GM12878 (cell line): ENCODE measurements at regions not wholly inside any gene's neighbourhood (a gene's known extent, or its start where the extent isn't known, plus 50 kb on each side); places are given as distances from the start of the nearest gene placed in this dataset.

Experiments used
- ATAC-seq: fragments of 200-7000 bp; cut with Tn5 transposase; 3 replicates; pipeline ENCODE4 v1.9.1; 2020; ENCODE audit warnings: mild to moderate bottlenecking, moderate library complexity
- BruUV-seq: library from RNA; stranded (reverse); fragments of 400-500 nt; replicated peaks from 2 replicates; lab custom pipeline; 2021; lab: Mats Ljungman, UMichigan
- CTCF ChIA-PET: fragments of 300-600 bp; sonication (Branson Sonifier 250); formaldehyde crosslinking; extraction: SDS; loops from one replicate; lab custom pipeline; 2021; ENCODE audit warnings: inconsistent platforms; lab: Yijun Ruan, JAX
- POLR2A ChIA-PET: fragments of 350-600 bp; formaldehyde crosslinking; extraction: SDS; loops from one replicate; lab custom pipeline; 2021; ENCODE audit warnings: inconsistent platforms; lab: Charles Lee
- RAD21 ChIA-PET: fragments of 300-600 bp; sonication (Branson Sonifier 250); formaldehyde crosslinking; loops from one replicate; lab custom pipeline; 2023; ENCODE audit warnings: antibody characterized with exemption; ENCODE audit not compliant: unreplicated experiment; lab: Charles Lee
- SMC1A ChIA-PET: fragments of 300-600 bp; sonication (Branson Sonifier 250); formaldehyde crosslinking; loops from one replicate; lab custom pipeline; 2023; ENCODE audit not compliant: unreplicated experiment, uncharacterized antibody; lab: Charles Lee
- DNase-seq: peaks from one replicate; pipeline ENCODE4 v3.0.0-alpha.2; 2011; ENCODE audit warnings: low read depth, low spot score
- FAIRE-seq: peaks from 3 replicates; lab custom pipeline; 2011; peaks lifted over from hg19 to GRCh38; lab: Jason Lieb, UNC
- H2AFZ ChIP-seq: 2 replicates; pipeline ENCODE4 v1.6.0; 2011; ENCODE audit warnings: low read depth, low read length, control low read depth; ENCODE audit not compliant: control insufficient read depth
- H3K27ac ChIP-seq: 2 replicates; pipeline ENCODE4 v1.5.1; 2011; ENCODE audit warnings: control low read depth; ENCODE audit not compliant: control insufficient read depth, insufficient read depth
- H3K27me3 ChIP-seq, 2 experiments: replicated peaks in 1 of 2; 2 replicates each; pipeline versions ENCODE4 v1.6.0 to v1.6.1; 2011; ENCODE audit warnings: low read length in 1 of 2; ENCODE audit not compliant: control insufficient read depth in 2 of 2, insufficient read depth in 2 of 2
- H3K36me3 ChIP-seq, 2 experiments: 2 replicates each; pipeline ENCODE4 v1.5.1; 2011; ENCODE audit warnings: low read length in 1 of 2; ENCODE audit not compliant: control insufficient read depth in 2 of 2, insufficient read depth in 2 of 2
- H3K4me1 ChIP-seq: 2 replicates; pipeline ENCODE4 v1.6.1; 2011; ENCODE audit warnings: mild to moderate bottlenecking, low read length, moderate library complexity, mixed read lengths; ENCODE audit not compliant: control insufficient read depth, insufficient read depth
- H3K4me2 ChIP-seq: 2 replicates; pipeline ENCODE4 v1.6.0; 2011; ENCODE audit warnings: control low read depth; ENCODE audit not compliant: control insufficient read depth, insufficient read depth
- H3K4me3 ChIP-seq: fragments of 200-600 bp; sonication (generic); 2 replicates; pipeline ENCODE4 v1.5.1; 2016
- H3K79me2 ChIP-seq: 2 replicates; pipeline ENCODE4 v1.6.0; 2011; ENCODE audit warnings: low read length; ENCODE audit not compliant: control insufficient read depth, insufficient read depth
- H3K9ac ChIP-seq: 2 replicates; pipeline ENCODE4 v1.8.0; 2011; ENCODE audit warnings: low read length, control low read depth, mixed read lengths; ENCODE audit not compliant: control insufficient read depth, insufficient read depth
- H3K9me3 ChIP-seq: replicated peaks from 3 replicates; pipeline ENCODE4 v1.5.1; 2011; ENCODE audit warnings: mild to moderate bottlenecking, low read length; ENCODE audit not compliant: control insufficient read depth, insufficient read depth
- H4K20me1 ChIP-seq: 2 replicates; pipeline ENCODE4 v1.6.0; 2011; ENCODE audit not compliant: control insufficient read depth, insufficient read depth
- ATF7 ChIP-seq: fragments of 450-650 bp; IDR thresholded peaks from 2 replicates; pipeline ENCODE4 v1.6.1; 2016; ENCODE audit warnings: low read depth, mild to moderate bottlenecking
- CBX3 ChIP-seq: fragments of 200-600 bp; sonication (generic); IDR thresholded peaks from 2 replicates; pipeline ENCODE4 v1.6.1; 2016; ENCODE audit warnings: low read depth, borderline replicate concordance
- CHD4 ChIP-seq: fragments of 200-600 bp; sonication (generic); IDR thresholded peaks from 2 replicates; pipeline ENCODE4 v1.6.1; 2016; ENCODE audit warnings: mild to moderate bottlenecking
- HDAC2 ChIP-seq: fragments of 200-600 bp; sonication (generic); IDR thresholded peaks from 2 replicates; pipeline ENCODE4 v1.6.1; 2017
- MTA2 ChIP-seq: fragments of 450-650 bp; IDR thresholded peaks from 2 replicates; pipeline ENCODE4 v1.6.1; 2016; ENCODE audit warnings: low read depth, mild to moderate bottlenecking, moderate library complexity
- NFYB ChIP-seq: IDR thresholded peaks from 2 replicates; pipeline ENCODE4 v1.6.1; 2011; ENCODE audit warnings: low read depth, mild to moderate bottlenecking, low read length, improper control_type of control experiment, moderate library complexity; ENCODE audit not compliant: insufficient read depth
- POLR2A ChIP-seq: IDR thresholded peaks from 2 replicates; pipeline ENCODE4 v1.6.1; 2011; ENCODE audit warnings: low read depth, mild to moderate bottlenecking, low read length
- POLR2AphosphoS2 ChIP-seq: IDR thresholded peaks from 2 replicates; pipeline ENCODE4 v1.6.1; 2011; ENCODE audit warnings: low read depth, mild to moderate bottlenecking, low read length, improper control_type of control experiment, moderate library complexity
- SUPT20H ChIP-seq: IDR thresholded peaks from 2 replicates; pipeline ENCODE4 v1.6.1; 2011; ENCODE audit warnings: low read depth, mild to moderate bottlenecking, low read length, moderate library complexity, borderline replicate concordance; ENCODE audit not compliant: control insufficient read depth
- ZBTB11 ChIP-seq: fragments of 450-650 bp; formaldehyde crosslinking; IDR thresholded peaks from 2 replicates; pipeline ENCODE4 v1.5.0; 2022; ENCODE audit warnings: mild to moderate bottlenecking, missing genetic modification characterization
- ZZZ3 ChIP-seq: IDR thresholded peaks from 2 replicates; pipeline ENCODE4 v1.6.1; 2011; ENCODE audit warnings: low read depth; ENCODE audit not compliant: control insufficient read depth, insufficient read length
- WGBS: methylation state at CpG from one replicate; pipeline ENCODE4 v1.1.6; 2016; ENCODE audit warnings: low lambda C conversion rate; ENCODE audit not compliant: insufficient replicate concordance, insufficient coverage; ENCODE audit errors: missing lambda C conversion rate; 5-methylcytosine and 5-hydroxymethylcytosine counted together
- in situ Hi-C: fragments of 300-500 bp; cut with MboI; formaldehyde crosslinking; loops from 9 replicates; pipeline ENCODE4 v1.14.3; 2018; ENCODE audit warnings: mixed read lengths
- intact Hi-C: fragments of 100-400 bp; cut with micrococcal nuclease; formaldehyde crosslinking; loops from one replicate; pipeline ENCODE4 v1.14.2; 2022; ENCODE audit not compliant: unreplicated experiment
- TF ChIP-seq, protein P1 (sequence below): fragments of 450-650 bp; conservative IDR thresholded peaks from 2 replicates; pipeline ENCODE4 v1.6.1; 2017; ENCODE audit warnings: mild to moderate bottlenecking, moderate library complexity
- TF ChIP-seq, protein P2 (sequence below): IDR thresholded peaks from 2 replicates; pipeline ENCODE4 v1.6.1; 2011; ENCODE audit warnings: mild to moderate bottlenecking, low read depth, low read length, moderate library complexity; ENCODE audit not compliant: insufficient replicate concordance

GRCh38 chr4:163795885-163796284 lies 301.4 kb downstream of the TMA16 start:
- H3K27me3 ChIP-seq = no peaks in the 10 kb centered on the region
- SMC1A ChIA-PET = interaction anchor here (0.6 to 0.9 kb wide), 2 partner anchors 21 to 1298 kb away, joined by 3 read pairs; no protein-coding TSS in a partner anchor
- ATAC-seq (no peak), FAIRE-seq (no peak), DNase-seq (no peak)
- no peak overlapping the region for H3K9ac ChIP-seq
- no peaks in the 10 kb centered on the region for H3K9me3 ChIP-seq
- no peaks in the 10 kb centered on the region for H3K4me1 ChIP-seq
- intact Hi-C loops = no loop called here
- H3K36me3 ChIP-seq = no peaks in the 10 kb centered on the region
- in situ Hi-C loops = no loop called here
- BruUV-seq = no TSS peak
- no peak overlapping the region for H2AFZ ChIP-seq
- no peak overlapping the region for H3K27ac ChIP-seq
- TF ChIP-seq CHD4 (no peak), POLR2A (no peak), SUPT20H (no peak)
- no peak overlapping the region for H3K4me2 ChIP-seq
- H3K4me3 ChIP-seq = no peak overlapping the region
- RAD21 ChIA-PET = no interaction called here
- POLR2A ChIA-PET = no interaction called here
- H4K20me1 ChIP-seq = no peaks in the 10 kb centered on the region
- 19% methylated on average over 3 of the region's 3 CpGs for WGBS
- no peaks in the 10 kb centered on the region for H3K79me2 ChIP-seq
- CTCF ChIA-PET = no interaction called here

DNA sequence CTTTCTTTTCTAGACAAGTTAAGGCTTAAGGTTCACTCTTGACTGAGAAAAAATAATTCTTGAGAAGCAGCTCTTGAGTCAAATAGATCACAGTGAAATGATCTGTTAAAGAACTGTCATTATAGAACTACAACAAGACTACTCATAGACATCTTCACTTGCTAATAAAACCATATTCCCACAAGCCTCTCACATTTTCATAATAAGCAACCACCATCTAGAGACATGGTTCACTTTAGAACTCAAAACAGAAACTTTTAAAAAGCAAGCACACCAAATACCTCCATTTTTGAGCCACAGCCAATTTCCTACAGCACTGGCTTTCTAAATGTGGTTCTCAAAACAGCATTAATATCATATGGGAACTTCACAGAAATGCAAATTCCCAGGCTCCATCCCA lies 309.5 kb downstream of the TMA16 start:
- no peak for FAIRE-seq
- POLR2A ChIA-PET = no interaction called here
- intact Hi-C loops = no loop called here
- no peak overlapping the region for H3K4me2 ChIP-seq
- RAD21 ChIA-PET = interaction anchor here (1.1 kb wide), 1 partner anchor 254 kb away, joined by 3 read pairs; no protein-coding TSS in a partner anchor
- H2AFZ ChIP-seq = no peak overlapping the region
- H3K4me3 ChIP-seq = no peak overlapping the region
- no peaks in the 10 kb centered on the region for H3K79me2 ChIP-seq
- no peaks in the 10 kb centered on the region for H3K36me3 ChIP-seq
- in situ Hi-C loops = no loop called here
- H3K27ac ChIP-seq = no peak overlapping the region
- no peaks in the 10 kb centered on the region for H4K20me1 ChIP-seq
- DNase-seq = no peak
- H3K9ac ChIP-seq = no peak overlapping the region
- BruUV-seq = no TSS peak
- no peaks in the 10 kb centered on the region for H3K4me1 ChIP-seq
- no peaks in the 10 kb centered on the region for H3K27me3 ChIP-seq
- SMC1A ChIA-PET = no interaction called here
- no peaks in the 10 kb centered on the region for H3K9me3 ChIP-seq
- ATAC-seq = no peak
- CTCF ChIA-PET = interaction anchor here (1.3 kb wide), 1 partner anchor 9 kb away, joined by 3 read pairs; no protein-coding TSS in a partner anchor
- TF ChIP-seq ATF7 (no peak), ZBTB11 (CRISPR knock-in tag) (no peak), POLR2AphosphoS2 (no peak), CBX3 (no peak), ZZZ3 (no peak), MTA2 (no peak), HDAC2 (no peak), NFYB (no peak)
- TF ChIP-seq, protein P1, sequence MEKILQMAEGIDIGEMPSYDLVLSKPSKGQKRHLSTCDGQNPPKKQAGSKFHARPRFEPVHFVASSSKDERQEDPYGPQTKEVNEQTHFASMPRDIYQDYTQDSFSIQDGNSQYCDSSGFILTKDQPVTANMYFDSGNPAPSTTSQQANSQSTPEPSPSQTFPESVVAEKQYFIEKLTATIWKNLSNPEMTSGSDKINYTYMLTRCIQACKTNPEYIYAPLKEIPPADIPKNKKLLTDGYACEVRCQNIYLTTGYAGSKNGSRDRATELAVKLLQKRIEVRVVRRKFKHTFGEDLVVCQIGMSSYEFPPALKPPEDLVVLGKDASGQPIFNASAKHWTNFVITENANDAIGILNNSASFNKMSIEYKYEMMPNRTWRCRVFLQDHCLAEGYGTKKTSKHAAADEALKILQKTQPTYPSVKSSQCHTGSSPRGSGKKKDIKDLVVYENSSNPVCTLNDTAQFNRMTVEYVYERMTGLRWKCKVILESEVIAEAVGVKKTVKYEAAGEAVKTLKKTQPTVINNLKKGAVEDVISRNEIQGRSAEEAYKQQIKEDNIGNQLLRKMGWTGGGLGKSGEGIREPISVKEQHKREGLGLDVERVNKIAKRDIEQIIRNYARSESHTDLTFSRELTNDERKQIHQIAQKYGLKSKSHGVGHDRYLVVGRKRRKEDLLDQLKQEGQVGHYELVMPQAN = no peak
- TF ChIP-seq, protein P2, sequence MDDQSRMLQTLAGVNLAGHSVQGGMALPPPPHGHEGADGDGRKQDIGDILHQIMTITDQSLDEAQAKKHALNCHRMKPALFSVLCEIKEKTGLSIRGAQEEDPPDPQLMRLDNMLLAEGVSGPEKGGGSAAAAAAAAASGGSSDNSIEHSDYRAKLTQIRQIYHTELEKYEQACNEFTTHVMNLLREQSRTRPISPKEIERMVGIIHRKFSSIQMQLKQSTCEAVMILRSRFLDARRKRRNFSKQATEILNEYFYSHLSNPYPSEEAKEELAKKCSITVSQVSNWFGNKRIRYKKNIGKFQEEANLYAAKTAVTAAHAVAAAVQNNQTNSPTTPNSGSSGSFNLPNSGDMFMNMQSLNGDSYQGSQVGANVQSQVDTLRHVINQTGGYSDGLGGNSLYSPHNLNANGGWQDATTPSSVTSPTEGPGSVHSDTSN = no peak
